LNCaP clone FGC (cell line): ENCODE measurements at regions not wholly inside any gene's neighbourhood (a gene's known extent, or its start where the extent isn't known, plus 50 kb on each side); places are given as distances from the start of the nearest gene placed in this dataset.
"Not testable (repeated sequence)": the region's sequence is repeated elsewhere in the genome, so short reads cannot be mapped to it uniquely, and the experiment has no call there.

Experiments
- DNase-seq: peaks from one replicate; pipeline ENCODE4 v3.0.0-alpha.2; 2011; ENCODE audit warnings: low read depth
- H3K4me3 ChIP-seq: 2 replicates; pipeline ENCODE4 v1.5.1; 2011; ENCODE audit warnings: mild to moderate bottlenecking, low read depth, low read length, control low read depth
- CTCF ChIP-seq: IDR thresholded peaks from 2 replicates; pipeline ENCODE4 v1.5.1; 2012; ENCODE audit warnings: mild to moderate bottlenecking; ENCODE audit not compliant: control insufficient read depth, insufficient read depth; ENCODE audit errors: extremely low read depth

DNA sequence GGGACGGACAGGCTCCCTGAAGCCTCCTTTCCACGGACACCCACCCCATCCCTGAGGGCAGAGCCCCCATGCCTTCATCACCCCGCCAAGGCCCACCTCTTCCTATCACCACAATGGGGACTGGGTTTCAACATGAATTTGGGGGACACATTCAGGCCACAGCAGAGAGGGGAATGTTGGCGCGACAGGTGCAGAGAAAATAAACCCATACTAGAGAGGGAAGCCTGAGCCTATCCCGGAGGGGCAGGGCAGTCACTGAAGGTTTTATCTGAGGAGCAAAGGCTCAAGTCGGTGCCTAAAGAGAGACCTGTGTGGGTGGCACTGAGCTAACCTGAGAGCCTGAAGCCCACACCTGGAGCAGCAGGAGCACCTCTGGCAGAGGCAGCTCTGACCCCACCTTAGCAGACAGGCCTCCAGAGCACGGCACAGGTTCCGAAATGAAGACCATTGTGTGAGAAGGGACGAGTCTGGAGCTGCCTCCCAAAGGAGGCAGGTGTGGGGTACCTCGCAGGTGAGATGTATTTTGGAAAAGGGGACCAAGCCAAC is 180.6 kb upstream of the PDE10A start:
- no peak for DNase-seq
- TF ChIP-seq CTCF = no peak
- no peak overlapping the region for H3K4me3 ChIP-seq

DNA sequence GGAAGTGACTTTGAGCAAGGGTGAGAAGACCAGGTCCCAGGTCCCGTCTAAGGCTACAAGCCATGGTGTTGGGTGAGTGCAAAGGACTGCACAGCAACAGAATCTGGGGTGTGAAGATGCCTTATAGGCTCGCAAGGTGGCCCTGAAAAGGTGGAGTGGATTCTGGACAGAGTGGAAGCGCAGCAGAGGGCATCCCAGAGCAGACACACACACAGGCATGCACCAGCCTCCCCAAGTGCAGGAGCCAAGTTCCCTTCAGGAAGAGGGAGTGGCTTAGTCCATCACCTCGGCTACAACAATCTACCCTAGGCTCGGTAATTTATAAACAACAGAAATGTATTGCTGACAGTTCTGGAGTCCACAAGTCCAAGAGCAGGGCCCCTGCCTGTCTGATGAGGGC is 180.1 kb upstream of the PDE10A start:
- DNase-seq = no peak
- no peak overlapping the region for H3K4me3 ChIP-seq
- no peak for TF ChIP-seq CTCF

DNA sequence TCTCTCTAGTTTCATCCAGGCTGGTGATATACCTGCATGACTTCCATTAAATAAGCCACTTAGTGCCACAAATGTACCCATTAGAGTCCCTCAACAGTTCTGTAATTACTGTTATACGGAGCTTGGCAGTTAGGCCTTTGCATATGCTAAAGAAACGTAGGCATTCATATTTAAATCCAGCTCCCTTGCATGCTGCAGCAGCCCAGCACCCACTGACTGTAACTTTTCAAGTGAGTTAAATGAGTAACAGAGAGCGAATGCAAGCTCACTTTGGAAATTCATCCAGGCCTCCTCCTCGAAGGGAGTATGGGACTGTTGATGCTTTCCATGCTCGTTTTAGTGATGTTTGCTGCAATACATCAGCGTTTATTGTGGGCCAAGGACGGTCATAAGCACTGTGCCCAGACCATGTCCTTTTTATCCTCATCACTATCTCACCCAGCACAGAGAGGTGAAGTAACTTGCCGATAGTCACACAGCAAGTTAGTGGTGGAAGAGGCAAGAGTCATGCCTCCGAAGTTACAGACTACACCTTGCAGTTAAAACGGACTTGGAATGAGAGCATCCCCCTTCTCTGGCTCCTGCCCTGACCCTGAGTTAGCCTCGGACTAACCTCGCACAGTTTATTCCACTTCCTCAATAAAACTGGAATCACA is 179.4 kb upstream of the PDE10A start:
- DNase-seq = no peak
- TF ChIP-seq CTCF = no peak
- H3K4me3 ChIP-seq = no peak overlapping the region

DNA sequence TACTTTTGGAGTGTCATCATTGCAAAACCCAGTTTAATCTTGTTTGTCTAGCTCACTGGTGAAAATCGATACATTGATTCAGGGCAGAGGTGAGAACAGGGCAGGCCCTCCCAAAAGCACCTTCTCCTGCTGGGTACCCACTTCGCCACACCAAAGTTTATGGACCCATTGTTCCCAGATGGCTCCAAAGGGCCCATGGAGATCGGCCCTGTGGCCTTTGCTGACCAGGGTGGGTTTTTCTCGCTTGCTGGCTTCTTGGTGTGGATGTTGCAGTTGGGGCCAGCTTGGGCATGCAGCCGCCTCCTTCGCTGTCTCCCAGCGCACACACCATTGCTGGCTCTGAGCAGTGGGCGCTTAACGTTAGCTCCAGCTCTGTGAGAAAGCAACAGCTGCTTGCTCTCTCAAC is 178.1 kb upstream of the PDE10A start:
- no peak for DNase-seq
- no peak for TF ChIP-seq CTCF
- H3K4me3 ChIP-seq = no peak overlapping the region

GRCh38 chr6:165837948-165838745 is 175.1 kb upstream of the PDE10A start:
- H3K4me3 ChIP-seq = no peak overlapping the region
- no peak for DNase-seq
- no peak for TF ChIP-seq CTCF

DNA sequence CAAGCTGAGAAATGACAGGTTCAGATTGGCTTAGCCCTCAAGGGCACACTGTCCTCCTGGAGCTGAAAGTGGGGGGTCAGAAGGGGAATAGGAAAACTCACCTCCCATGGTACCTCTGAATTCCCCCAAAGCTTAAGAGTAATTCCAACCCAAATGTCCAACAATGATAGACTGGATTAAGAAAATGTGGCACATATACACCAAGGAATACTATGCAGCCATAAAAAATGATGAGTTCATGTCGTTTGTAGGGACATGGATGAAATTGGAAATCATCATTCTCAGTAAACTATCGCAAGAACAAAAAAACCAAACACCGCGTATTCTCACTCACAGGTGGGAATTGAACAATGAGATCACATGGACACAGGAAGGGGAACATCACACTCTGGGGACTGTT is 173.6 kb upstream of the PDE10A start:
- not testable (repeated sequence) for DNase-seq, H3K4me3 ChIP-seq

- no peak for DNase-seq
- H3K4me3 ChIP-seq = no peak overlapping the region
- TF ChIP-seq CTCF = no peak
Observed at GRCh38 chr6:165835410-165835851, 172.4 kb upstream of the PDE10A start.
